ENCODE measurements at regions not wholly inside any gene's neighbourhood (a gene's known extent, or its start where the extent isn't known, plus 50 kb on each side); places are given as distances from the start of the nearest gene placed in this dataset.

- no peak overlapping the region for H3K4me3 ChIP-seq (replicated peaks in 1 of 2; ENCODE audit: low read depth in 2 of 2, low read length in 2 of 2)
- peak; percentile 78 to 97 for DNase-seq (ENCODE audit: low read depth in 2 of 2)
- TF ChIP-seq CTCF (IDR thresholded peaks at IDR 0.05; ENCODE audit: low read depth, low read length): no peak
These were observed 734.7 kb downstream of the KCNA4 start for GRCh38 chr11:29282088-29282487.

- no peak for TF ChIP-seq CTCF (IDR thresholded peaks at IDR 0.05; ENCODE audit: low read depth, low read length)
- no peak overlapping the region for H3K4me3 ChIP-seq (replicated peaks in 1 of 2; ENCODE audit: low read depth in 2 of 2, low read length in 2 of 2)
- no peak for DNase-seq (ENCODE audit: low read depth in 2 of 2)
These were observed 735.5 kb downstream of the KCNA4 start for GRCh38 chr11:29281271-29281777.

GRCh38 chr11:29280452-29280851 is 736.4 kb downstream of the KCNA4 start:
- peak; percentile 2 to 67 for DNase-seq (ENCODE audit: low read depth in 2 of 2)

GRCh38 chr11:29279716-29280115 is 737.1 kb downstream of the KCNA4 start:
- H3K4me3 ChIP-seq (replicated peaks in 1 of 2; ENCODE audit: low read depth in 2 of 2, low read length in 2 of 2): no peak overlapping the region
- no peak for TF ChIP-seq CTCF (IDR thresholded peaks at IDR 0.05; ENCODE audit: low read depth, low read length)
- no peak for DNase-seq (ENCODE audit: low read depth in 2 of 2)

More at GRCh38 chr11:29280452-29280851, 736.4 kb downstream of the KCNA4 start:
- TF ChIP-seq CTCF (IDR thresholded peaks at IDR 0.05; ENCODE audit: low read depth, low read length): no peak
- no peak overlapping the region for H3K4me3 ChIP-seq (replicated peaks in 1 of 2; ENCODE audit: low read depth in 2 of 2, low read length in 2 of 2)

GRCh38 chr11:29272019-29272654 is 744.7 kb downstream of the KCNA4 start:
- DNase-seq (ENCODE audit: low read depth in 2 of 2): peak; percentile 67 to 81
- peak; percentile 72 for TF ChIP-seq CTCF (IDR thresholded peaks at IDR 0.05; ENCODE audit: low read depth, low read length)

GRCh38 chr11:29271616-29272015 is 745.2 kb downstream of the KCNA4 start:
- no peak overlapping the region for H3K4me3 ChIP-seq (replicated peaks in 1 of 2; ENCODE audit: low read depth in 2 of 2, low read length in 2 of 2)
- TF ChIP-seq CTCF (IDR thresholded peaks at IDR 0.05; ENCODE audit: low read depth, low read length): no peak
- DNase-seq (ENCODE audit: low read depth in 2 of 2): no peak

More at GRCh38 chr11:29272019-29272654, 744.7 kb downstream of the KCNA4 start:
- no peak overlapping the region for H3K4me3 ChIP-seq (replicated peaks in 1 of 2; ENCODE audit: low read depth in 2 of 2, low read length in 2 of 2)
